Frontal cortex (tissue), 3 donors: ENCODE measurements at regions not wholly inside any gene's neighbourhood (a gene's known extent, or its start where the extent isn't known, plus 50 kb on each side); places are given as distances from the start of the nearest gene placed in this dataset.

Experiments used
- DNase-seq, 2 donors: peaks; one replicate each; pipeline ENCODE4 v3.0.0; 2012; ENCODE audit warnings: low spot score in 2 of 2
- FAIRE-seq: peaks from 2 replicates; lab custom pipeline; 2012; peaks lifted over from hg19 to GRCh38; lab: Jason Lieb, UNC
- donor health status: control.
- donor health status: control.
- donor health status: control.

GRCh38 chr17:5841862-5842261 is 228.3 kb upstream of the WSCD1 start:
- DNase-seq (no peak), FAIRE-seq (no peak)

DNA sequence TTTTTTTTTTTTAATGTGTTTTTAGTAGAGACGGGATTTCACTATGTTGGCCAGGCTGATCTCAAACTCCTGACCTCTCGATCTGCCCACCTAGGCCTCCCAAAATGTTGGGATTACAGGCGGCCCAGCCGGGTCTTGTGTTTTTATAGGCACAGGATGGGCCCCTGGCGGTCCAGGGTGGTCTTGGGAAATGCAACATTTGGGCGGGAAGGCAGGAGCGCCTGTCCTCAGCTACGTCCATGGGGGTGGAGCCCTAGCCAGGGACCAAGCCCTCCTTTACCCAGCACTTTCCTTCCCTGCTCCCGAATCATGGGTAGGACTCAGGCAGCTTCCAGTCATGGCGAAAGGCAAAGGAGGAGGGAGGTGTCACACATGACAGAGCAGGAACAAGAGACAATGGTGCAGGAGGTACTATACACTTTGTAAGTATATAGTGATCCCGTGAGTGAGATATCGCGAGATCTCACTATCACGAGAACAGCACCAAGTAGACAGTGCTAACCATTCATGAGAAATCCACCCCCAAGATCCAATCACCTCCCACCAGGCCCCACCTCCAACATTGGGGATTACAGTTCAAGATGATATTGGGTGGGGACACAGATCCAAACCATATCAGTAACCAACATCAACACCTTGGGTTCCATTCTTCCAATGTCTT is 226.7 kb upstream of the WSCD1 start:
- no peak for DNase-seq
- FAIRE-seq = no peak

GRCh38 chr17:5846001-5846400 is 224.2 kb upstream of the WSCD1 start:
- no peak for DNase-seq
- FAIRE-seq = no peak

- no peak for DNase-seq
- no peak for FAIRE-seq
Measured at GRCh38 chr17:5854871-5855554, 215.2 kb upstream of the WSCD1 start.

GRCh38 chr17:5861246-5861645 is 208.9 kb upstream of the WSCD1 start:
- no peak for FAIRE-seq

DNA sequence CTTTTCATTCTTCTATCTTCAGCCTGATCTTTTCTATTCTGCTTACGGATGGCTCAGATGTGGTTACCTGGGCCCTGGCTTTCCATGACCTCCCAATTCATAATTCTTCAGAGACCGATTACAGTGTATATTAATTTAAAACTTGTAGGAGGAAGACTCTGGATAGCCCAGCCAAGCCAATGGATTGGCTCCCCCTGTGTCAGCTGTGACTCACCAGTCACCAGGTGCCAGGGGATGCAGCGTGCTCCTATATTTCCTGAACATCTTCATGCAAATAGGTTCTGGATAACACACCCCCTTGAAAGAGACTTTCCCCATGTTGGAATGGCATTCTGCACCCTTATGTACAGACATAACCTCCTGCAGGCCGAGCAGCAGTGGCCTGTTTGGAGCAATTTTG is 208.3 kb upstream of the WSCD1 start:
- FAIRE-seq = no peak
- DNase-seq = no peak

More at GRCh38 chr17:5861246-5861645, 208.9 kb upstream of the WSCD1 start:
- DNase-seq = no peak

GRCh38 chr17:5862395-5862794 is 207.8 kb upstream of the WSCD1 start:
- no peak for DNase-seq
- FAIRE-seq = no peak

GRCh38 chr17:5864741-5865657 is 205.2 kb upstream of the WSCD1 start:
- FAIRE-seq (no peak), DNase-seq (no peak)

DNA sequence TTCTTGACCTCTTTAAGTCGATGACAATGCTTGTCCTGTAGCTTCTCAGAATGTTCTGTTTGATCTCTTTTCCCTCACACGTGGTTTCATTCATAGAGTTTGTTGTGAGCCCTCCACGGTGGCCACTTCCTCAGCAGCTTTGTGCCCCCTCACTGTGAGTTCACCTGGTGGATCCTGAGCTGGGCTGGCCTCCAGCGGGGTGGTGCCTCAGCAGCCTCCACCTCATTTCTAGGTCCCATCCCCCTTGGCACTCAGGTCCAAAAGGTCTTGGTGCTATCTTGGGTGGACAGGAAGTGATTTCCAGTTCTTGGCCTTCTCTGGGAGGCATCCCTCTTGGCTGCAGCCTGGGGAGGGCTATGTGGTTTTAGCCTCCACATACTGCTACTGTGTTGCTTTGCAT is 203.2 kb upstream of the WSCD1 start:
- DNase-seq (no peak), FAIRE-seq (no peak)

- FAIRE-seq (no peak), DNase-seq (no peak)
Measured at GRCh38 chr17:5869041-5869745, 201.0 kb upstream of the WSCD1 start.

DNA sequence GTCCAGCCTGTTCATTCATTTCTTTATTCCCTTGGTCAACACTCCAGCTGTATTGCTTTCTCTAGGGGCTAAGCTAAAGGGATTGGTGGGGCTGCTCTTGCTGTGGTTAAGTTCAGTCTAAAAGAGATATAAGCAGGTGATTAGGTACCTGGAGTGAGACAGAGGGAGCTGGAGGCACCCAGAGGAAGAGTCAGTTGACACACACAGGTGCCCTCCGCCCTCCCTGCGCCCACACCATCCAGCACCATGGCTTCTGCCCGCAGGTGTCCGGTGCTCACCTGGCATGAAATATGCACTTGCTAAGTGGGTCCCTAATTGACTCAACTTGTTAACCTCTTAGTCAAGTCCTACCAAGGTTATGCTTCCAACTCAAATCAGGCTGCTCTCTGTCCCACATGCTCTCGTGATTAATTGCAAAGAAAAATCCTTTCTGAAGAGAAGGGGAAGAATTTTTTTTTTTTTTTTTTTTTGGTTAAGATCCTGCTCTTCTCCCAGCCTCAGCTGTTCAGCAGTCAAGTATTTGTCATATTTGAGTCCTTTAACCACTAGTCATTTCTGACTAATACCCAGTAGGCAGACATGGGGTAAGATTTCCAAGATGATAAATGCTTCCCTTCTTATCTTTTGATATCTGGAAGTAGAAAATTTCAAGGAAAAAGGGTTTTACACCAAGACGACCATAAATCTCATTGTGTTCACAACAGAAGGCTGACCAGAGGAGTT is 199.8 kb upstream of the WSCD1 start:
- FAIRE-seq (no peak), DNase-seq (no peak)

- DNase-seq = no peak
- FAIRE-seq = no peak
Measured at GRCh38 chr17:5871666-5872065, 198.5 kb upstream of the WSCD1 start.

DNA sequence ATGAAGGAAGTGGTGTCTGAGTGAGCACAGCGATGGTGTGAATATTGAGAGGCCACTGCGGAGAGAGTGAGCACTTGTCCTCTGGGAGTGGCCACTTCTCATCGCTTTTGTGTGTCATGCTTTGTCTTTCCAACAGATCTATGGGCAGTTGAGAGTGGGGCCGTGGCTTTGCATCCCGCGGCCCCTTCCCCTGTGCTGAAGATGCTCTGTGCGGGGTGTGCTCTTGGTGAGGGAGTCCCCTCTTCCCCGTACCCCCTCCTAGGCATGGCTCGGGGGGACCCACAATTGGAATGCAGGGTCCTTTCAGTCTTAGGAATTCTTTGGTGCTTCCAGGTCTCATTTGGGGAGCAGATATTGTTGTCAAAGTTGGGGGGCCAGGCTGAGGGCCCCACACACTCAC is 197.3 kb upstream of the WSCD1 start:
- no peak for FAIRE-seq

DNA sequence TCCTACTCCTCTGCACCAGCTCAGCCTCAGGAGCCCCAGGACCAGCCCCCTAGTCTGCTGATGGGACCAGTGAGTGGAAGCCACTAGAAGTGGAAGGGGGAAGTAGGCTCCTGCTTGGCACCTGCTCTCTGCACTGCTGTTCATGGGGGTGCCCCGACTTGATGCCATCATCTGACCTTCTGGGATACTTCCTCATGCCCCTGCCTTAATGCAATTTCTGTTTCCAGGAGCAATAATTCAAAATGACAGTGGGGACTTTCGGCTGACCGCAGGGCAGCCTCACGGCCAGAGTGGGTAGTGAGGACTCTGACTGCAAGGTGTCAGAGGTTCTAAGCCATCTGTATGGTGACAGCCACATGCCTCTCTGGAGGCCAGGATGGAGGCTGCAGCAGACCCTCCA is 196.4 kb upstream of the WSCD1 start:
- DNase-seq (no peak), FAIRE-seq (no peak)

More for the DNA sequence above, 197.3 kb upstream of the WSCD1 start:
- DNase-seq = no peak

GRCh38 chr17:5874486-5874885 is 195.7 kb upstream of the WSCD1 start:
- FAIRE-seq (no peak), DNase-seq (no peak)

GRCh38 chr17:5877366-5877765 is 192.8 kb upstream of the WSCD1 start:
- FAIRE-seq (no peak), DNase-seq (no peak)

GRCh38 chr17:5877948-5878347 is 192.2 kb upstream of the WSCD1 start:
- DNase-seq (peak; percentile 53 to 58), FAIRE-seq (no peak)

- FAIRE-seq = no peak
- DNase-seq = no peak
Measured at GRCh38 chr17:5881849-5882248, 188.3 kb upstream of the WSCD1 start.
